HG02678 (cell line): ENCODE measurements at regions not wholly inside any gene's neighbourhood (a gene's known extent, or its start where the extent isn't known, plus 50 kb on each side); places are given as distances from the start of the nearest gene placed in this dataset.
"Not testable (repeated sequence)": the region's sequence is repeated elsewhere in the genome, so short reads cannot be mapped to it uniquely, and the experiment has no call there.

Source experiments
- ATAC-seq: cut with Tn5 transposase; IDR thresholded peaks from one replicate; pipeline ENCODE4 v1.9.1; 2021; ENCODE audit warnings: mild to moderate bottlenecking, moderate library complexity; ENCODE audit not compliant: unreplicated experiment

GRCh38 chr22:22345781-22346180 lies 101.2 kb downstream of the VPREB1 start:
- ATAC-seq, result no peak

DNA sequence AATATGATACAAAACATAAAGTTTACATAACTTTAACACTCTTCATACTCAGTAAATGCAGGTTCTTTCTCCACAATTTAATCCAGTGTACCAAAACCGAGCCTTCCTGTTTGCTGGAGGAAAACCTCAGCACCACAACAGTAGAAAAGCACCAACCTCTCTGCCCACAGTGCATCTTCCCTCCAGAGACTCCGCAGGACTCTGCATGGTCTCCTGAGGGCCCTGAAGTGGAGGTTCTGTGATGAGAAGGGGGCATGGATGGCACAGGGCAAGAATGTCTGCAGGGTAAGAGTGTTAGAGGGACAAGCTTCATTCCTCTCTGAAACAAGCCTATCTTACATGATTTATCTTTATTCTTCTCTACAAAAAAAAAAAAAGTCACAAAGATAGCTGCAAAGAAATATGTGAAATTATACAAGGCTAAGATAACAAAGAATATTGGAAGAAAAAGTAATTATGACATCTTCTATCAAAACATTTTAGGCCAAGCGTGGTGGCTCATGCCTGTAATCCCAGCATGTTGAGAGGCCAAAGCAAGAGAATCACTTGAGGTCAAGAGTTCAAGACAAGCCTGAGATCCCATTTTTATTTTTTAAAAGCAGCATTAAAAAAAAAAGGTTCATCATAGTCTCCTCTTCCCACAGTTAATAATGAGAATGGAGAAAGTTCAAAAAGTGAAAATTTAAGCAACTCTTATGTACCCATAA lies 102.0 kb downstream of the VPREB1 start:
- no peak for ATAC-seq

- no peak for ATAC-seq
Observed at GRCh38 chr22:22348127-22348814, 103.7 kb downstream of the VPREB1 start.

- no peak for ATAC-seq
Observed at GRCh38 chr22:22348815-22349454, 104.3 kb downstream of the VPREB1 start.

DNA sequence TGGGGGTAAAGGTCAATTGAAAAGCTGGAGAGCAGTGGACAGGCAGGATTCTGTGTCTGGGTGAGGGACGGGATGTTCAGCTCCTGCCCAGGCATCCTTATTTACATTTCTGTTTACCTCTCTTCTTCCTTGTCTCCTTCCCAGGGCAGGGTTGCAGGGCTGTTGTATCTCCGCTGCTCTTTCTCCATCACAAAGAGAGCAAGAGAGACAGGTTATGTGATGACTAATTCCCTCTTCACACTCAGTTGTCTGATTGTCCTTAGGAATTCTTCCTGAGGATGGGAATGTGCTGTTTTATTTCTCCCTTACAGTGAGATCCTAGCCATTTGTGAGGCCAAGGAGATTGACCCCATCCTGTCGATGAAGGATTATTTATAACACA lies 104.9 kb downstream of the VPREB1 start:
- no peak for ATAC-seq

DNA sequence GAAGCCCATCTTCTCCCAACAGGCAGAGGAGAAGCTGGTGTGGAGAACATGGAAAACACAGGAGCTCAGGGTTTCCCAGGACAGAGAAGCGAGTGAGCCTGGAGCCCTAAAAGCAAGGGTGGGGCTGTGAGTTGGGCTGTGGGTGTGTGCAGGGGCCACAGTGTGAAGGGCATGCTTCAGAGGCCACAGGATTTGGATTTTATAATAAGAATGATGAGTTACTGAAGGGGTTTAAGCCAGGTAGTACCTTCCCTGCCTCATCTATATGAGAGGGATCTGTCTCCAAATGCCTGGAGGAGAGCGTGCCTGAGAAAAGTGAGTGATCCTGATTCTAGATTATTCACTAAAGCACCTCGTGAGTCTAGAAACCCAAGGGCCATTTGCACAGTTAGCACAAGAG lies 106.8 kb downstream of the VPREB1 start:
- no peak for ATAC-seq

GRCh38 chr22:22352371-22352999 lies 107.9 kb downstream of the VPREB1 start:
- no peak for ATAC-seq

- ATAC-seq, result no peak
Observed at GRCh38 chr22:22355096-22355834, 110.7 kb downstream of the VPREB1 start.

GRCh38 chr22:22357024-22357883 lies 112.7 kb downstream of the VPREB1 start:
- ATAC-seq, result peak; percentile 68

GRCh38 chr22:22358152-22358551 lies 113.6 kb downstream of the VPREB1 start:
- ATAC-seq, result no peak

DNA sequence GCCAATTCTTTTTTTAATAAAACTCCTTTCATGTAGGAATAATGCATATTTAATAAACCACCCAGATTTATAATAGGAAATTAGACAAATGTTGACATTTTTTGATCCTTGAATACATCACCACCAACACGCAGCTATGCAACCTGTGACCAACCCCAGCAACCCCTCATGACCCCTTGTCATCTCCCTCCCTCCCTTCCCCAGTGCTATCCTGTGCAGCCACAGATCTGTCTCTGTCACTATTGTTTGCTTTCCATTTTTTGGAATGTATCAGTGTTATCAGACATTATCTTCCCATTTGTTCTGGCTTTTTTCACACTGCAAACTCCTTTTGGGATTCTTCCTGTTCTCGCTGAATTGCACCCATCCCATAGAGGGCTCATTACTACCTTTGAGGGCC lies 114.1 kb downstream of the VPREB1 start:
- no peak for ATAC-seq

DNA sequence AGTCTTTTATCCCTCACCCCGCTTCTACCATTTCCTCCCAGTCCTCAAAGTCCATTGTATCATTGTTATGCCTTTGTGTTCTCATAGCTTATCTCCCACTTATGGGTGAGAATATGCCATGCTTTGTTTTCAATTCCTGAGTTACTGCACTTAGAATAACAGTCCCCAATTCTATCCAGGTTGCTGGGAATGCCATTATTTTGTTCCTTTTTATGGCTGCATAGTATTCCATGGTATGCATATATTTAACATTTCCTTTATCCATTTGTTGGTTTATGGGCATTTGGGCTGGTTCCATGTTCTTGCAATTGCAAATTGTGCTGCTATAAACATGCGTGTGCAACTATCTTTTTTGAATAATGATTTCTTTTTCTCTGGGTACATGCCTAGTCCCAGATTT lies 114.9 kb downstream of the VPREB1 start:
- no peak for ATAC-seq

- ATAC-seq, result no peak
Observed at GRCh38 chr22:22360014-22360413, 115.4 kb downstream of the VPREB1 start.

DNA sequence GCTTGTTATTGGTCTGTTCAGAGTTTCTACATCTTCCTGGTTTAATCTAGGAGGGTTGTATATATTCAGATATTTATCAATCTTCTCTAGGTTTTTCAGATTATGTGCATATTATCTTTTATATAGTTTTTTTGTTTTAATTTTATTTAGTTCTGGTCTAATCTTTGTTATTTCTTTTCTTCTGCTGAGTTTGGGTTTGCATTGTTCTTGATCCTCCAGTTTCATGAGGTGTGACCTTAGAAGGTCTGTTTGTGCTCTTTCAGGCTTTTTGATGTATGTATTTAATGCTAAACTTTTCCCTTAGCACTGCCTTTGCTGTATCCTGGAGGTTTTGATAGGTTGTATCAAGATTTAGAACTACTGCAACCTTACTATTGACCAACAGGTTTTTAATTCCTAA lies 117.7 kb downstream of the VPREB1 start:
- ATAC-seq, result no peak

- no peak for ATAC-seq
Observed at GRCh38 chr22:22362936-22363335, 118.3 kb downstream of the VPREB1 start.

GRCh38 chr22:22364207-22364606 lies 119.6 kb downstream of the VPREB1 start:
- ATAC-seq, result no peak

- no peak for ATAC-seq
Observed at GRCh38 chr22:22366537-22366936, 122.0 kb downstream of the VPREB1 start.

DNA sequence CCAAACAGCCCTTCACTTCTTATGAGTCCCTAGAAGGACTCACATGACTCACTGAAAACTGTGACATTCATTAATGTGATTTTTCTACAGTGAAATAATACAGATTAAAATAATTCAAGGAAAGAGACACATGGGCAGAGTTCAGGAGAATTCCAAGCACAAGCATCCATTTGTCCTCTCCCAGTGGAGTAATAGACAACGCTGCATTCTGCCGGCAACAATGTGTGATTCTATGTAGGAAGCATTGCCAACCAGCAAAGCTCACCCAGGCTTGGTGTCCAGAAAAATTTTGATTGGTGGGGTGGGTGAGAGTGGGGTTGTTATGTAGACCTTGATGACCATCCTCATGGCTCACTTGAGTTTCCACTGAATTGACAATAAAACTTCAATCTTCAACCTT lies 123.9 kb downstream of the VPREB1 start:
- no peak for ATAC-seq

DNA sequence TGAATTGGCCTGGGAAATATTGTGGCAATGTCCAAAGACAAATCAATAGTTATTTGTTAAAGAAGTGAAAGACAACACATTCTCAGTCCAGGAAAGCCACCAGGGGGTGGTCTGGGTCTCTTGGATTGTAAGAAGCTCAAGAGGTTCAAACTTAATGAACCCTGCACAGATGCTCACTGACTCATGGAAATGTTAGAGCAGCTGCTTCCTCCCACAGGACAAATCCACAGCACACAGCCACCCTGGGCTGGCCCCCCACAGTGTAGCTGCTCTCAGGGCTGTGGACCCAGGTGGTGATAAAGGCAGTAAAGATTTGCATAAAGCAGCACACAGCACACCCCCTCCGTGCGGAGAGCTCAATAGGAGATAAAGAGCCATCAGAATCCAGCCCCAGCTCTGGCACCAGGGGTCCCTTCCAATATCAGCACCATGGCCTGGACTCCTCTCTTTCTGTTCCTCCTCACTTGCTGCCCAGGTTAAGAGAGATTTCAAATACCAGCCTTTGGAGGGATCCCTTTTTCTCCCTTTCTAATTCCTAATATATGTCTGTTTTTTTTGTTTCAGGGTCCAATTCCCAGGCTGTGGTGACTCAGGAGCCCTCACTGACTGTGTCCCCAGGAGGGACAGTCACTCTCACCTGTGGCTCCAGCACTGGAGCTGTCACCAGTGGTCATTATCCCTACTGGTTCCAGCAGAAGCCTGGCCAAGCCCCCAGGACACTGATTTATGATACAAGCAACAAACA lies 124.8 kb downstream of the VPREB1 start:
- not testable (repeated sequence) for ATAC-seq

- ATAC-seq, result no peak
Observed at GRCh38 chr22:22369964-22370270, 125.3 kb downstream of the VPREB1 start.
